Suprapubic skin (tissue), 4 donors: ENCODE measurements at regions not wholly inside any gene's neighbourhood (a gene's known extent, or its start where the extent isn't known, plus 50 kb on each side); places are given as distances from the start of the nearest gene placed in this dataset.

ENCODE experiments used
- DNase-seq, 2 donors: peaks; one replicate each; pipeline ENCODE4 v3.0.0-alpha.2; 2019; ENCODE audit warnings: low spot score in 2 of 2
- H3K27ac ChIP-seq: fragments of 200-600 bp; sonication (generic); one replicate; pipeline ENCODE4 v1.5.1; 2019
- H3K27me3 ChIP-seq: fragments of 200-600 bp; sonication (generic); one replicate; pipeline ENCODE4 v1.5.1; 2019
- H3K36me3 ChIP-seq: fragments of 200-600 bp; sonication (generic); one replicate; pipeline ENCODE4 v1.5.1; 2019
- H3K4me1 ChIP-seq: fragments of 200-600 bp; sonication (generic); one replicate; pipeline ENCODE4 v1.5.1; 2019
- H3K4me3 ChIP-seq: fragments of 200-600 bp; sonication (generic); one replicate; pipeline ENCODE4 v1.5.1; 2019; ENCODE audit warnings: mild to moderate bottlenecking
- H3K9me3 ChIP-seq: fragments of 200-600 bp; sonication (generic); one replicate; pipeline ENCODE4 v1.5.1; 2019
- EP300 ChIP-seq: sonication (generic); formaldehyde crosslinking; IDR thresholded peaks from one replicate; pipeline ENCODE4 v1.6.1; 2017; ENCODE audit warnings: antibody characterized with exemption
- POLR2A ChIP-seq, 2 donors: fragments of 450-650 bp; IDR thresholded peaks; one replicate each; pipeline ENCODE4 v1.6.1; 2017; ENCODE audit warnings: antibody characterized with exemption in 2 of 2, mild to moderate bottlenecking in 2 of 2, moderate library complexity in 2 of 2
- POLR2AphosphoS5 ChIP-seq, 3 donors: sonication (generic); formaldehyde crosslinking; IDR thresholded peaks; one replicate each; pipeline ENCODE4 v1.6.1; 2017; ENCODE audit warnings: antibody characterized with exemption in 3 of 3
- WGBS: methylation state at CpG from one replicate; pipeline ENCODE4 v1.1.5; 2018; 5-methylcytosine and 5-hydroxymethylcytosine counted together
- TF ChIP-seq, protein P1 (sequence below), 2 donors: fragments of 200-600 bp in 1 of 2; fragments of 450-650 bp in 1 of 2; sonication (generic) in 1 of 2; IDR thresholded peaks; one replicate each; pipeline ENCODE4 v1.5.1; 2016 to 2019; ENCODE audit warnings: antibody characterized with exemption in 2 of 2, mild to moderate bottlenecking in 1 of 2, moderate library complexity in 1 of 2

DNA sequence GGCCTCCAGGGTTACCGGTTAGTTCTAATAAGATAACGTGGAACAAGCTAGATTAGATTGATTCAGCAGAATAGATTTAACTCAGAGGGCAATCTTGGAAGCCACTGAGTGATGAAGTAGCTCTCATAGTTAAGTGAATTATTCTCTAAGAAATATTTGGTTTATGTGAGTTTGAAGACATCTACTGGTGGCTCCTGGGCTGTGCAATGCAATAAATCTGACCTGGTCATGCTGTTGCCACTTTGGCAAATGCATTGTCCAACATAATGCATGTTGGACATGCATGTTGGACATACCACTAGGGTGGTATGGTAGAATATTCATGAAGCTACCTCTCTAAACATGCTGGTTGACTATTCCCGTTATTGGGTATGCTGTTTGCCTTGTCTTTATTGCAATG lies 493.7 kb upstream of the VRK2 start:
- Histone ChIP-seq H3K27me3 (no peaks in the 10 kb centered on the region), H3K9me3 (no peaks in the 10 kb centered on the region), H3K27ac (no peak overlapping the region), H3K4me1 (no peaks in the 10 kb centered on the region), H3K4me3 (no peak overlapping the region), H3K36me3 (no peaks in the 10 kb centered on the region)
- TF ChIP-seq POLR2A (IDR thresholded peaks at IDR 0.05) (no peak), POLR2AphosphoS5 (IDR thresholded peaks at IDR 0.05) (no peak), EP300 (no peak)
- TF ChIP-seq, protein P1, sequence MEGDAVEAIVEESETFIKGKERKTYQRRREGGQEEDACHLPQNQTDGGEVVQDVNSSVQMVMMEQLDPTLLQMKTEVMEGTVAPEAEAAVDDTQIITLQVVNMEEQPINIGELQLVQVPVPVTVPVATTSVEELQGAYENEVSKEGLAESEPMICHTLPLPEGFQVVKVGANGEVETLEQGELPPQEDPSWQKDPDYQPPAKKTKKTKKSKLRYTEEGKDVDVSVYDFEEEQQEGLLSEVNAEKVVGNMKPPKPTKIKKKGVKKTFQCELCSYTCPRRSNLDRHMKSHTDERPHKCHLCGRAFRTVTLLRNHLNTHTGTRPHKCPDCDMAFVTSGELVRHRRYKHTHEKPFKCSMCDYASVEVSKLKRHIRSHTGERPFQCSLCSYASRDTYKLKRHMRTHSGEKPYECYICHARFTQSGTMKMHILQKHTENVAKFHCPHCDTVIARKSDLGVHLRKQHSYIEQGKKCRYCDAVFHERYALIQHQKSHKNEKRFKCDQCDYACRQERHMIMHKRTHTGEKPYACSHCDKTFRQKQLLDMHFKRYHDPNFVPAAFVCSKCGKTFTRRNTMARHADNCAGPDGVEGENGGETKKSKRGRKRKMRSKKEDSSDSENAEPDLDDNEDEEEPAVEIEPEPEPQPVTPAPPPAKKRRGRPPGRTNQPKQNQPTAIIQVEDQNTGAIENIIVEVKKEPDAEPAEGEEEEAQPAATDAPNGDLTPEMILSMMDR (IDR thresholded peaks at IDR 0.05) = no peak
- WGBS = 92% methylated on average over 3 of the region's 3 CpGs
- no peak for DNase-seq

DNA sequence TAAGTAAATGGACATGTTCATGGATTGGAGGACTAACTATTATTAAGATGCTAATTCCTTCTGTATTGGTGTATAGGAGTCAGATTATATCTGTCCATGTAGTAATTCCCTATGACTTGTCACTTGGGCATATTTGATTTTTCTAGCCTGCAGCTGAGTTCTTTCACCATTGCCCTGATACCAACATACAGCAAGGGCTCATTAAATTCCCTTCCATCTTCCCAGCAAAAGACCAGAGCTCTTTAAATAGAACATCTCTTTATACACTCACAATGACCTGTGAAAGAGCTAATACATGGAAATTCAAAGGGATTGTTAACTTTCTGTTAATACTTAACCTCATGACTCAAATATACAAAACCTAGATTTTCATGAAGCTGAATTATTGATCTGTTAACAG lies 492.3 kb upstream of the VRK2 start:
- TF ChIP-seq POLR2A (IDR thresholded peaks at IDR 0.05) (no peak), EP300 (no peak), POLR2AphosphoS5 (IDR thresholded peaks at IDR 0.05) (no peak)
- TF ChIP-seq, protein P1 (IDR thresholded peaks at IDR 0.05) = no peak
- Histone ChIP-seq H3K27me3 (no peaks in the 10 kb centered on the region), H3K9me3 (no peaks in the 10 kb centered on the region), H3K36me3 (no peaks in the 10 kb centered on the region), H3K4me1 (no peaks in the 10 kb centered on the region), H3K4me3 (no peak overlapping the region), H3K27ac (no peak overlapping the region)
- DNase-seq = no peak

DNA sequence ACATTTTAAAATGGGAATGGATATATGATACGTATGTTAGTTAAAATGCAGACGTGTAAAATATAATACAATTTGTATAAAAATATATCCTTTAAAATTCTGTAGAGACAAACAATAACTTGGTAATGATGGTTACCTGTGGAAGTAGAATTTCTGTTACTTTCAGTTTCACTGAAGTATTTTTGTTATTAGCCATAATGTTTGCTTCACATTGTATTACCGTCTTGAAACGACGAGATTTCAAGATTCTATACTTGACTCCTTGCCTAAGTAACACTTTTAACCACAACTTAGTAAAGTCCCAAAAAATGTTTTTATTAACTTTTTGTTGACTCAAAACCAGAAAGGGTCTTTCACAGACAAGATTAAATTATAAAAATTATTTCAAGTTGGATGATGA lies 488.3 kb upstream of the VRK2 start:
- no peak for DNase-seq
- no peaks in the 10 kb centered on the region for H3K36me3 ChIP-seq
- H3K4me3 ChIP-seq = no peak overlapping the region
- no peaks in the 10 kb centered on the region for H3K27me3 ChIP-seq
- TF ChIP-seq, protein P1 (IDR thresholded peaks at IDR 0.05) = no peak
- TF ChIP-seq EP300 (no peak), POLR2A (IDR thresholded peaks at IDR 0.05) (no peak), POLR2AphosphoS5 (IDR thresholded peaks at IDR 0.05) (no peak)
- no peaks in the 10 kb centered on the region for H3K4me1 ChIP-seq
- no peaks in the 10 kb centered on the region for H3K9me3 ChIP-seq
- WGBS = 92% methylated on average over 5 of the region's 5 CpGs
- no peak overlapping the region for H3K27ac ChIP-seq

DNA sequence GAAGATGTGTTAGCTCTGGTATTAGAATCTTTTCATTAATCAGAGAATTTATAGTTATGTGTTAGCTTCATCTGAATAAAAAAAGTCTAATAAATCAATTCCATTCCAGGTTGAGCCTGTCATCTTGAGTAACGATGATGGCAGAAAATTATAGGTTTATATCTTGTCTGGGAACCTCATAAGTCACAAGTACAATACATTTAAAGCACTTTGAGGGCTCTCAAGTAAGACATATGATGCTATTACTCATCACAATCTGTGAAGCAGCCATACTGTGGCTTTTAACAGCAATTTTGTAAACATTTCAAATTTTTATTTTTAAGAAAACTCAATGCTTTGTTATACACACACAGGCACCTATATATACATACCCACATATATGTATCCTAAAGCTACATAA lies 484.1 kb upstream of the VRK2 start:
- H3K9me3 ChIP-seq = no peaks in the 10 kb centered on the region
- 40% methylated on average over 1 of the region's 1 CpG for WGBS
- TF ChIP-seq POLR2A (IDR thresholded peaks at IDR 0.05) (no peak), EP300 (no peak), POLR2AphosphoS5 (IDR thresholded peaks at IDR 0.05) (no peak)
- TF ChIP-seq, protein P1 (IDR thresholded peaks at IDR 0.05) = no peak
- H3K27me3 ChIP-seq = no peaks in the 10 kb centered on the region
- H3K36me3 ChIP-seq = no peaks in the 10 kb centered on the region
- DNase-seq = no peak
- no peak overlapping the region for H3K4me3 ChIP-seq
- H3K27ac ChIP-seq = no peak overlapping the region
- H3K4me1 ChIP-seq = no peaks in the 10 kb centered on the region

DNA sequence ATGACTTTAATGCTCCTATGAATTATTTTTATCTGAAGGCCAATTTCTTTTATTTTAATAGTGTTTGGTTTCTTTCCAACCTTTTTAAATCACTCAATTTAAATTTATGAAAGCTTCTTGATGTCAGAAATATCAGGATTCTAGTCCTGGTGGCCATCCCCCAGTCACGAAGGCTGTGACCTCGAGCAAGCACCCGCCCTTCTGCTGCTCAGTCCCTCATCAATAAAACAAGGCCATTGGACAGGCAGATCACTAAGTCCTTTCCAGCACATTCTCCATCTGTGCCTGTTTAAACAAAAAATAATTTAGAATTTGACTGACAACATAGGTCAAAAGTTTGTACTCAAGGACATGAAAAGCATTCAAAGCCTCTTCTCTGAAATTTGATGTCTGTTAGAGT lies 483.6 kb upstream of the VRK2 start:
- Histone ChIP-seq H3K4me1 (no peaks in the 10 kb centered on the region), H3K27ac (no peak overlapping the region), H3K36me3 (no peaks in the 10 kb centered on the region), H3K4me3 (no peak overlapping the region), H3K27me3 (no peaks in the 10 kb centered on the region), H3K9me3 (no peaks in the 10 kb centered on the region)
- 60% methylated on average over 3 of the region's 3 CpGs for WGBS
- TF ChIP-seq POLR2A (IDR thresholded peaks at IDR 0.05) = no peak
- no peak for TF ChIP-seq POLR2AphosphoS5 (IDR thresholded peaks at IDR 0.05)
- TF ChIP-seq EP300 = no peak
- TF ChIP-seq, protein P1 (IDR thresholded peaks at IDR 0.05) = no peak
- DNase-seq = no peak
